ENCODE measurements at regions not wholly inside any gene's neighbourhood (a gene's known extent, or its start where the extent isn't known, plus 50 kb on each side); places are given as distances from the start of the nearest gene placed in this dataset.
"Not testable (repeated sequence)": the region's sequence is repeated elsewhere in the genome, so short reads cannot be mapped to it uniquely, and the experiment has no call there.

- TF ChIP-seq CTCF (conservative IDR thresholded peaks at IDR 0.05; ENCODE audit: low read length): no peak
- no peak overlapping the region for H3K4me3 ChIP-seq (ENCODE audit: low read length)
- no peak for DNase-seq (ENCODE audit: low read depth)
These were observed 364.2 kb upstream of the CNTN3 start for GRCh38 chr3:74978684-74979083.

GRCh38 chr3:74985028-74985904, 370.8 kb upstream of the CNTN3 start:
- DNase-seq (ENCODE audit: low read depth); H3K4me3 ChIP-seq (ENCODE audit: low read length): not testable (repeated sequence)

- no peak for TF ChIP-seq CTCF (conservative IDR thresholded peaks at IDR 0.05; ENCODE audit: low read length)
- DNase-seq (ENCODE audit: low read depth): no peak
- H3K4me3 ChIP-seq (ENCODE audit: low read length): no peak overlapping the region
These were observed 373.6 kb upstream of the CNTN3 start for GRCh38 chr3:74988095-74988494.

- no peak overlapping the region for H3K4me3 ChIP-seq (ENCODE audit: low read length)
- DNase-seq (ENCODE audit: low read depth): no peak
- TF ChIP-seq CTCF (conservative IDR thresholded peaks at IDR 0.05; ENCODE audit: low read length): no peak
These were observed 378.4 kb upstream of the CNTN3 start for GRCh38 chr3:74992898-74993297.

- DNase-seq (ENCODE audit: low read depth): peak; percentile 9
- TF ChIP-seq CTCF (conservative IDR thresholded peaks at IDR 0.05; ENCODE audit: low read length): peak; percentile 45
- H3K4me3 ChIP-seq (ENCODE audit: low read length): no peak overlapping the region
These were observed 386.9 kb upstream of the CNTN3 start for GRCh38 chr3:75001330-75001729.

GRCh38 chr3:75012791-75013331, 398.4 kb upstream of the CNTN3 start:
- no peak for DNase-seq (ENCODE audit: low read depth)
- TF ChIP-seq CTCF (conservative IDR thresholded peaks at IDR 0.05; ENCODE audit: low read length): no peak

GRCh38 chr3:75014008-75014407, 399.5 kb upstream of the CNTN3 start:
- TF ChIP-seq CTCF (conservative IDR thresholded peaks at IDR 0.05; ENCODE audit: low read length): no peak
- no peak for DNase-seq (ENCODE audit: low read depth)
- H3K4me3 ChIP-seq (ENCODE audit: low read length): no peak overlapping the region

More at GRCh38 chr3:75012791-75013331, 398.4 kb upstream of the CNTN3 start:
- no peak overlapping the region for H3K4me3 ChIP-seq (ENCODE audit: low read length)

Data from AG10803 (cell line).